ENCODE measurements at regions not wholly inside any gene's neighbourhood (a gene's known extent, or its start where the extent isn't known, plus 50 kb on each side); places are given as distances from the start of the nearest gene placed in this dataset.

- Histone ChIP-seq H4K20me1 (ENCODE audit: low read depth, low read length) (no peaks in the 10 kb centered on the region), H3K4me3 (ENCODE audit: insufficient read depth, low read length, poor library complexity, severe bottlenecking) (no peak overlapping the region), H3K79me2 (ENCODE audit: insufficient read depth, low read length) (no peaks in the 10 kb centered on the region), H3F3A (ENCODE audit: insufficient read depth) (no peaks in the 10 kb centered on the region), H3K27me3 (ENCODE audit: low read length) (no peaks in the 10 kb centered on the region), H3K9me2 (replicated peaks; ENCODE audit: insufficient read depth, low read length) (no peaks in the 10 kb centered on the region), H3K4me2 (ENCODE audit: low read depth, low read length, poor library complexity, severe bottlenecking) (no peak overlapping the region), H3K36me3 (ENCODE audit: low read length) (no peaks in the 10 kb centered on the region), H3K9ac (ENCODE audit: low read length) (no peak overlapping the region), H3K27ac (ENCODE audit: low read depth, low read length) (no peak overlapping the region), H2AFZ (ENCODE audit: low read depth, low read length, severe bottlenecking) (no peak overlapping the region), H3K9me3 (ENCODE audit: insufficient read depth, low read length) (no peaks in the 10 kb centered on the region)
- no peak for TF ChIP-seq CTCF (IDR thresholded peaks at IDR 0.05; ENCODE audit: insufficient read depth, low read length, poor library complexity, severe bottlenecking)
- TF ChIP-seq EZH2phosphoT487 (conservative IDR thresholded peaks at IDR 0.05; ENCODE audit: low read length): no peak
Measured at GRCh38 chr5:89125372-89125771, 242.4 kb upstream of the MEF2C start.

GRCh38 chr5:89123581-89123980, 240.6 kb upstream of the MEF2C start:
- no peaks in the 10 kb centered on the region for H4K20me1 ChIP-seq (ENCODE audit: low read depth, low read length)
- no peak overlapping the region for H2AFZ ChIP-seq (ENCODE audit: low read depth, low read length, severe bottlenecking)

GRCh38 chr5:89120719-89121118, 237.7 kb upstream of the MEF2C start:
- TF ChIP-seq CTCF (IDR thresholded peaks at IDR 0.05; ENCODE audit: insufficient read depth, low read length, poor library complexity, severe bottlenecking) (no peak), EZH2phosphoT487 (conservative IDR thresholded peaks at IDR 0.05; ENCODE audit: low read length) (no peak)

More at GRCh38 chr5:89123581-89123980, 240.6 kb upstream of the MEF2C start:
- H3F3A ChIP-seq (ENCODE audit: insufficient read depth): no peaks in the 10 kb centered on the region
- no peak overlapping the region for H3K4me2 ChIP-seq (ENCODE audit: low read depth, low read length, poor library complexity, severe bottlenecking)
- H3K79me2 ChIP-seq (ENCODE audit: insufficient read depth, low read length): no peaks in the 10 kb centered on the region
- H3K27me3 ChIP-seq (ENCODE audit: low read length): no peaks in the 10 kb centered on the region
- no peak overlapping the region for H3K27ac ChIP-seq (ENCODE audit: low read depth, low read length)
- no peaks in the 10 kb centered on the region for H3K36me3 ChIP-seq (ENCODE audit: low read length)
- H3K9me2 ChIP-seq (replicated peaks; ENCODE audit: insufficient read depth, low read length): no peaks in the 10 kb centered on the region
- no peak overlapping the region for H3K9ac ChIP-seq (ENCODE audit: low read length)
- no peak for TF ChIP-seq CTCF (IDR thresholded peaks at IDR 0.05; ENCODE audit: insufficient read depth, low read length, poor library complexity, severe bottlenecking)
- no peak for TF ChIP-seq EZH2phosphoT487 (conservative IDR thresholded peaks at IDR 0.05; ENCODE audit: low read length)
- no peaks in the 10 kb centered on the region for H3K9me3 ChIP-seq (ENCODE audit: insufficient read depth, low read length)
- no peak overlapping the region for H3K4me3 ChIP-seq (ENCODE audit: insufficient read depth, low read length, poor library complexity, severe bottlenecking)

More at GRCh38 chr5:89120719-89121118, 237.7 kb upstream of the MEF2C start:
- no peaks in the 10 kb centered on the region for H3K9me2 ChIP-seq (replicated peaks; ENCODE audit: insufficient read depth, low read length)
- no peak overlapping the region for H3K27ac ChIP-seq (ENCODE audit: low read depth, low read length)
- H3K4me3 ChIP-seq (ENCODE audit: insufficient read depth, low read length, poor library complexity, severe bottlenecking): no peak overlapping the region
- H2AFZ ChIP-seq (ENCODE audit: low read depth, low read length, severe bottlenecking): no peak overlapping the region
- H3K9ac ChIP-seq (ENCODE audit: low read length): no peak overlapping the region
- no peaks in the 10 kb centered on the region for H4K20me1 ChIP-seq (ENCODE audit: low read depth, low read length)
- no peaks in the 10 kb centered on the region for H3K36me3 ChIP-seq (ENCODE audit: low read length)
- H3K27me3 ChIP-seq (ENCODE audit: low read length): no peaks in the 10 kb centered on the region
- H3K79me2 ChIP-seq (ENCODE audit: insufficient read depth, low read length): no peaks in the 10 kb centered on the region
- no peaks in the 10 kb centered on the region for H3F3A ChIP-seq (ENCODE audit: insufficient read depth)
- no peak overlapping the region for H3K4me2 ChIP-seq (ENCODE audit: low read depth, low read length, poor library complexity, severe bottlenecking)
- H3K9me3 ChIP-seq (ENCODE audit: insufficient read depth, low read length): no peaks in the 10 kb centered on the region

Data from SU-DHL-6 (cell line).